Testis (tissue), 2 donors: ENCODE measurements at regions not wholly inside any gene's neighbourhood (a gene's known extent, or its start where the extent isn't known, plus 50 kb on each side); places are given as distances from the start of the nearest gene placed in this dataset.
"Not testable (repeated sequence)": the region's sequence is repeated elsewhere in the genome, so short reads cannot be mapped to it uniquely, and the experiment has no call there.

Experiments
- DNase-seq: peaks from one replicate; pipeline ENCODE4 v3.0.0-alpha.2; 2019
- H3K27ac ChIP-seq, 2 donors: fragments of 200-600 bp; sonication (generic); one replicate each; pipeline ENCODE4 v1.5.1; 2019
- H3K27me3 ChIP-seq: fragments of 200-600 bp; sonication (generic); one replicate; pipeline ENCODE4 v1.5.1; 2019
- H3K36me3 ChIP-seq: fragments of 200-600 bp; sonication (generic); one replicate; pipeline ENCODE4 v1.5.1; 2017; ENCODE audit warnings: low read depth; ENCODE audit errors: missing control alignments
- H3K4me1 ChIP-seq: fragments of 200-600 bp; sonication (generic); one replicate; pipeline ENCODE4 v1.5.1; 2019
- H3K4me3 ChIP-seq, 2 donors: fragments of 200-600 bp; sonication (generic); one replicate each; pipeline ENCODE4 v1.5.1; 2017 to 2019
- H3K9me3 ChIP-seq: fragments of 200-600 bp; sonication (generic); one replicate; pipeline ENCODE4 v1.5.1; 2017
- CTCF ChIP-seq, 3 experiments: fragments of 450-650 bp in 2 of 3; fragments of 200-600 bp in 1 of 3; sonication (generic) in 1 of 3; IDR thresholded peaks; one replicate each; pipeline ENCODE4 v1.5.1; 2016 to 2019; ENCODE audit warnings: antibody characterized with exemption in 3 of 3, mild to moderate bottlenecking in 2 of 3, moderate library complexity in 1 of 3
- POLR2A ChIP-seq: fragments of 450-650 bp; IDR thresholded peaks from one replicate; pipeline ENCODE4 v1.6.1; 2017; ENCODE audit warnings: antibody characterized with exemption, mild to moderate bottlenecking, moderate library complexity
- WGBS, 2 donors: methylation state at CpG; one replicate each; pipeline ENCODE4 v1.1.5; 2018; 5-methylcytosine and 5-hydroxymethylcytosine counted together
- intact Hi-C: fragments of 100-400 bp; cut with DNase I; formaldehyde crosslinking; loops from one replicate; pipeline ENCODE4 v1.15.1; 2023; ENCODE audit warnings: low total_unique reads

- H3K27ac ChIP-seq: no peak overlapping the region
- DNase-seq: no peak
Observed at GRCh38 chr20:30288346-30288745, 969.1 kb upstream of the DEFB115 start.

DNA sequence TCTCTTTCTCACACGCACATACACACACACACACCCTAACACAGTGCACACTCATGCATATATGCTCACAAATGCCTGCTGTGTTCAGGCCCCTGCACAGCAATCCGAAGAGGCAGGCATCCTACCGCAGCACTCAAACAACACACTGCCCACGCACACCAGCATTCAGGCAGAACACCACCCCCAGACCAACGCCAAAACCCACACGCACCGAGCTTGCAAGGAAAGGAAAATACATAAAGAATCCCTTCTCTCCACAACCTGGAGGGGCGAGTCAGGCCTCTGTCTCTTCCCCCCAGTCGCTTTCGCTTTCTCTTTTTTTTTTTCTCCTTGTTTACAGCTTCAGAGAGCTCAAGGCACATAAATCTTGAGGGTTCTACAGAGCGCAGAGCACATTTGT, 968.4 kb upstream of the DEFB115 start:
- peak overlapping the region in 1 of 2 donors; percentile 54 for H3K27ac ChIP-seq
- H3K4me1 ChIP-seq, DNase-seq, H3K9me3 ChIP-seq, intact Hi-C loops, H3K27me3 ChIP-seq, H3K36me3 ChIP-seq: not testable (repeated sequence)
- H3K4me3 ChIP-seq: peak overlapping the region in 1 of 2 donors; percentile 54
- WGBS, 2 donors: 4 to 28% methylated on average over 11 of the region's 11 CpGs

More at GRCh38 chr20:30288346-30288745, 969.1 kb upstream of the DEFB115 start:
- H3K36me3 ChIP-seq: no peaks in the 10 kb centered on the region
- no peak overlapping the region for H3K4me3 ChIP-seq
- H3K27me3 ChIP-seq: no peaks in the 10 kb centered on the region
- intact Hi-C loops: no loop called here
- H3K9me3 ChIP-seq: no peaks in the 10 kb centered on the region
- WGBS, 2 donors: 45 to 47% methylated on average over 10 of the region's 10 CpGs
- H3K4me1 ChIP-seq: peaks cover 4% of the 10 kb centered on the region
- TF ChIP-seq POLR2A: no peak
- TF ChIP-seq CTCF (IDR thresholded peaks at IDR 0.05): no peak

DNA sequence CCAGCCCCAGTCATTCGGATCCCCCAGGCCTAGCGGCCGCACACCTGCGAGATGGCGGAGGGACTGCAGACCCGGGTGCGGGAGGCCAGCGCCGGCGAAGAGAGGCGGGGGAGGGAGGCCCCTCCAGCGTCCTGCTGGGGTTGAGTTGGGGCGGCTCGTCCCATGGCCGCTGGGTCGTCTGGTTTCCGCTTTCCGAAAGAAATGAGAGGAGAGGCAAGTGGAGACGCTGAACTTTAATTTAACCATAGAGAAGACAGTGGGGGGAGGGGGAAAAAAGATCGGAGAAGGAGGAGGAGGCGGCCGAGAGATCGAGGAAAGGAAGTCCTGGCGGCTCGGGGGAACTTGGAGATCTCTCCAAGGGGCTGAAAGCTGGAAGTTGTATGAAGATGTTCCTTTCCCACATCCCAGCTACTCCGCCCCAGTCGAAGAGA, 967.7 kb upstream of the DEFB115 start:
- H3K27me3 ChIP-seq, H3K36me3 ChIP-seq, intact Hi-C loops, DNase-seq, H3K9me3 ChIP-seq, H3K4me1 ChIP-seq: not testable (repeated sequence)
- peak overlapping the region; percentile 41 to 54 for H3K4me3 ChIP-seq
- 4 to 25% methylated on average over 22 to 27 of the region's 27 CpGs for WGBS, 2 donors
- peak overlapping the region; percentile 18 to 54 for H3K27ac ChIP-seq

DNA sequence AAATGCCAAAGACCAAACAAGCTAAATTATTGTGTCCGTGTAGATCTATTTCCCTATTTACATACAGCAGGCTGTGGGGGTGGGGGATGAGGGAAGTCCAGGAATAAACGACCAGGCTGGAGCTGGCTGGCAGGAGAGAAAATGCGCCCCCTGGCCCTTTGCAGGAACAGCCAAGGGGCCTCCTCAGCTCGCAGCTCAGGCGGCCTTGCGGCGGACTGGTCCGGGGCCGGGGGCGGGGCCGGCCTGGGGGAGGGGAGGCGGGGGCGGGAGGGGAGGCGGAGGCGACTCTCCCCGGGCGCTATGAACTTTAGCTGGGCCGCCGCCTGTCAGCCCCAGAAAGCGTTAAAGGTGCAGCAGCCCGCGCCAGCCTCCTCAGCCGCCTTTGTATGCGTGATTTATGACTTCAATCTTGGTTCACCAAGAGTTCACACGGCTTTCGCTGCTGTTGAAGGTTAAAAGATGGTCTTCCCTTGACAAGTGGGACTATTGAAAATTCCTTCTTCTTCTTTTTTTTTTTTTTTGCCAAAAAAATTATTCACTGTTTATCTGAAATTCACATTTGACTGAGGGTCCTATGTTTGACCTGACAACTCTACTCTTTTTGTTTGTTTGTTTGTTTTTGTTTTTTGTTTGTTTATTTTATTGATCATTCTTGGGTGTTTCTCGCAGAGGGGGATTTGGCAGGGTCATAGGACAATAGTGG, 967.0 kb upstream of the DEFB115 start:
- H3K9me3 ChIP-seq, H3K27me3 ChIP-seq, H3K4me1 ChIP-seq, H3K36me3 ChIP-seq, intact Hi-C loops: not testable (repeated sequence)
- peak overlapping the region; percentile 41 to 54 for H3K4me3 ChIP-seq
- peak; percentile 55 for DNase-seq
- H3K27ac ChIP-seq: peak overlapping the region; percentile 18 to 54
- WGBS, 2 donors: 3 to 12% methylated on average over 9 to 27 of the region's 27 CpGs

GRCh38 chr20:30291064-30291379, 966.4 kb upstream of the DEFB115 start:
- H3K9me3 ChIP-seq, H3K36me3 ChIP-seq, H3K4me1 ChIP-seq, H3K27ac ChIP-seq, DNase-seq, H3K27me3 ChIP-seq, intact Hi-C loops, H3K4me3 ChIP-seq: not testable (repeated sequence)
- WGBS, 2 donors: 22 to 32% methylated on average over 4 of the region's 4 CpGs

GRCh38 chr20:30291686-30292085, 965.8 kb upstream of the DEFB115 start:
- DNase-seq, H3K4me1 ChIP-seq, intact Hi-C loops, H3K36me3 ChIP-seq, H3K27me3 ChIP-seq, H3K4me3 ChIP-seq, H3K27ac ChIP-seq, H3K9me3 ChIP-seq: not testable (repeated sequence)
- WGBS, 2 donors: 88% methylated on average over 24 of the region's 32 CpGs; no CpG with 5 or more reads in 1 of the 2 donors

GRCh38 chr20:30295396-30295795, 962.1 kb upstream of the DEFB115 start:
- intact Hi-C loops, H3K4me1 ChIP-seq, H3K36me3 ChIP-seq, H3K27ac ChIP-seq, H3K4me3 ChIP-seq, DNase-seq, H3K9me3 ChIP-seq, H3K27me3 ChIP-seq: not testable (repeated sequence)
- WGBS, 2 donors: 60 to 69% methylated on average over 1 of the region's 1 CpG

DNA sequence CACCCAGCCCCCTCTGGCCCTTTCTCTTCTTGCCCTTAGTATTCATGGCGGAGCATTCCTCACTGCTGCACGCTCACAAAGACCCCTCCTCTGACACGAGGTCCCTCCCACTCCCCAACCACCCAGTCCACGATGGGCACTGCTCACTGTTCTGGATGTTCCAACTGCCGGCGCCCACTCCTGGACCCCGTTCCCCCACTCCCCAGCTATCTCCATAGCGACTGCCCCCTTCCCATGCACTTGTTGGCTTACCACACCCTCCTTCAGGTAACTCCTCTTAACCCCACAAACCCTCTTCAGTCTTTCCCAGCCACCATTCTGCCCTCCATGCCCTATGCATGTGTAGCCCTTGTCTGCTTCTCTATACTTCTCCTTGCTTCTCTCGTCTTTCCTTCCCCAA, 961.5 kb upstream of the DEFB115 start:
- 77 to 86% methylated on average over 5 to 7 of the region's 9 CpGs for WGBS, 2 donors
- H3K4me1 ChIP-seq, intact Hi-C loops: not testable (repeated sequence)

DNA sequence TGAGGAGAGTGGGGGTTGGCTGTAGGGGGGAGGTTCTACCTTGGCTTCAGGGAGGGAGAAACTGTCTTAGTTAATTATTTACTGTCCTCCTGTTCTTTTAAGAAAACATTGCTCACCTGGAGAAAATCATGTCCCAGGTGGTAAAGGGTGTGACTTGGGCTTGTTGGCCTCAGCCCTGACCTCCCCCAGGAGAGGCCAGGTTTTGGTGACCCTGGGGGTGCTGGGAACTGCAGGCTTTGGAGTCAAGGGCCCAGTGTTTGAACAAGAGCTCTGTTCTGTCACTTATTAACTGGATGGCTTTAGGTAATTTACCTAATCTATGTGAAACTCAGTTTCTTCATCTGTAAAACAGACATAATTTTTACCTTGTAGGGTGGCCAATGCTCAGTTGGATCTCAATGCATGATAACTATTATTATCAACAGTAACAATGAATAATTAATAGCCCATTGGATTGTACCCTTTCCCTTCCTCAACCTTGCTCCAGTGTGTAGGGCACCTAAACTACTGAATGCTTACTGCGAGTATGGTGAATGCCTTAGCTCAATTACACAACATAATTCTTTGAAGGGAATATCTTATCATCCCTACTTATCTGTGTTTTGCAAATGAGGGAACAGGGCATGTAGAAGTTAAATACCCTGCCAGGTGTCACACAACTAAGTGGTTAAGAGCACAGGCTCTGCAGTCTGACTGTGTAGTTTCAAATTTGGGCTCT, 959.4 kb upstream of the DEFB115 start:
- DNase-seq, H3K36me3 ChIP-seq, H3K4me1 ChIP-seq, H3K27ac ChIP-seq, H3K4me3 ChIP-seq, H3K27me3 ChIP-seq, intact Hi-C loops, H3K9me3 ChIP-seq: not testable (repeated sequence)
- 37 to 79% methylated on average over 1 of the region's 1 CpG for WGBS, 2 donors

More for the DNA sequence above, 961.5 kb upstream of the DEFB115 start:
- not testable (repeated sequence) for H3K27me3 ChIP-seq, H3K9me3 ChIP-seq, H3K4me3 ChIP-seq, H3K36me3 ChIP-seq, H3K27ac ChIP-seq, DNase-seq

DNA sequence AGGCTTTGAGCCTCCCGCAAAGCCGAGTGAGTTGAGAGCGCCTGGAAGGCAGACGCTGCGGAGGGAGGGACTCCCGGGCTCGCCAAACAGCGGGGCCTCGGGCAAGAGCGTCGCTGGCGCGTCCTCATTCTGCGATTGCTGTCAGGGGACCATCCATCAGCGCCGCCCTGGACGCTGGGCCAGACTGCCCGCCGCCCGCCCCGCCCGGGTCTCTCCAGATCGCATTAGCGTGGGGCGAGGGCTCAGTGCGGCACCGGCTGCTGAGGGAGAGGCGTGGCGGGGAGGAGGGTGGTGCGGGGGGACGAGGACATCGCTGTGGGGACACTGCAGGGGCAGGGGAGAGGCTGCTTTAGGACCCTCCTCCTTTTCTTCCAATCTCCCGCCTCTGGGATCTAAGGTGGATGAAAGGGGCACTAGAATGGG, 957.2 kb upstream of the DEFB115 start:
- H3K36me3 ChIP-seq, intact Hi-C loops, H3K27ac ChIP-seq, H3K27me3 ChIP-seq, H3K9me3 ChIP-seq, DNase-seq, H3K4me1 ChIP-seq: not testable (repeated sequence)
- peak overlapping the region in 1 of 2 donors; percentile 20 for H3K4me3 ChIP-seq
- 4 to 8% methylated on average over 8 to 28 of the region's 33 CpGs for WGBS, 2 donors

- H3K27ac ChIP-seq, H3K4me3 ChIP-seq, H3K9me3 ChIP-seq, DNase-seq, H3K36me3 ChIP-seq, intact Hi-C loops, H3K4me1 ChIP-seq, H3K27me3 ChIP-seq: not testable (repeated sequence)
Observed at GRCh38 chr20:30302786-30303185, 954.7 kb upstream of the DEFB115 start.
